Myocyte (in vitro differentiated cells): ENCODE measurements at regions not wholly inside any gene's neighbourhood (a gene's known extent, or its start where the extent isn't known, plus 50 kb on each side); places are given as distances from the start of the nearest gene placed in this dataset.
"Not testable (repeated sequence)": the region's sequence is repeated elsewhere in the genome, so short reads cannot be mapped to it uniquely, and the experiment has no call there.

Experiments used
- DNase-seq: peaks from one replicate; pipeline ENCODE4 v3.0.0-alpha.2; 2012; ENCODE audit warnings: low read depth

DNA sequence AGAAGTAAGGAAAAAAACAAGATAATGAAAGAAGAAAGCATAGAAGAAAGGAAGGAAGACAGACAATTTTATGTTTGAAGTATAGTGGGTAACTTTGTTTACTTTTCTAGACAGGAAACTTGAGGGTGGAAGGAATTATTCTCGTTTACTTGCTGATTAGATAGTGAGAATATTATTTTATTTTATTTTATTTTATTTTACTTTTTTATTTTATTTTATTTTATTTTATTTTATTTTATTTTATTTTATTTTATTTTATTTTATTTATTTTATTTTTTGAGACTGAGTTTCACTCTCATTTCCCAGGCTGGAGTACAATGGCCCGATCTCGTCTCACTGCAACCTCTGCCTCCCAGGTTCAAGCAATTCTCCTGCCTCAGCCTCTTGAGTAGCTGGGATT, 623.1 kb upstream of the COX7C start:
- not testable (repeated sequence) for DNase-seq

DNA sequence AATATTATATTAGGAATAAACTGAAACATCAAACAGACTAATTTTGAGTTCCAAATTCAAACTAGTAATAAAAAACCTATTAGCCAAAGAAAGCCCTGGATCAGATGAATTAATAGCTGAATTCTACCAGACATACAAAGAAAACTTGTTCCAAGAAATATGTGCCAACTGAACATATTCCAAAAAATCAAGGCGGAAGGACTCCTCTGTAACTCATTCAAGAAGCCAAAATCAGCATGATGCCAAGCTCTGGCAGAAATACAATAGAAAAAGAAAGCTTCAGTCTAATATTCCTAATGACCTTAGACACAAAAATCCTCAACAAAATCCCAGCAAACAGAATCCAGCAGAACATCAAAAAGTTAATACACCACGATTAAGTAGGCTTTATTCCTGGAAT, 619.1 kb upstream of the COX7C start:
- no peak for DNase-seq

DNA sequence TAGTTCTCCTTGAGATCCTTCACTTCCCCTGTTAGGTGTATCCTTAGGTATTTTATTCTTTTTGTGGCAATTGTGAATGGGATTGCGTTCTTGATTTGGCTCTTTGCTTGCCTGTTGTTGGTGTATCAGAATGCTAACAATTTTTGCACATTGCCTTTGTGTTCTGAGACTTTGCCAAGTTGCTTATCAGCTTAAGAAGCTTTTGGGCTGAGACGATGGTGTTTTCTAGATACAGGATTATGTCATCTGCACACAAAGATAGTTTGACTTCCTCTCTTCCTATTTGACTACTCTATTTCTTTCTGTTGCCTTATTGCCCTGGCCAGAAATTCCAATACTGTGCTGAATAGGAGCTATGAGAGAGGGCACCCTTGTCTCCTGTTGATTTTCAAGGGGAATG, 609.4 kb upstream of the COX7C start:
- no peak for DNase-seq

DNA sequence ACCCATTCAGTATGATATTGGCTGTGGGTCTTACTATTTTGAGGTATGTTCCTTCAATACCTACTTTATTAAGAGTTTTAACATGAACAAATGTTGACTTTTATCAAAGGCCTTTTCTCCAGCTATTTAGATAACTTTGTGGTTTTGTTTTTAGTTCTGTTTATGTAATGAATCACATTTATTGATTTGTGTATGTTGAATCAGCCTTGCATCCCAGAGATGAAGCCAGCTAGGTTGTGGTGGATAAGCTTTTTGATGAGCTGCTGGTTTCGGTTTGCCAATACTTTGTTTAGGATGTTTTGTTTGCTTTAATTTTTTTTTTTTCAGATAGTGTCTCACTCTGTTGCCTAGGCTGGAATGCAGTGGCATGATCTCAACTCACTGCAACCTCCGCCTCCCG, 609.0 kb upstream of the COX7C start:
- no peak for DNase-seq

DNA sequence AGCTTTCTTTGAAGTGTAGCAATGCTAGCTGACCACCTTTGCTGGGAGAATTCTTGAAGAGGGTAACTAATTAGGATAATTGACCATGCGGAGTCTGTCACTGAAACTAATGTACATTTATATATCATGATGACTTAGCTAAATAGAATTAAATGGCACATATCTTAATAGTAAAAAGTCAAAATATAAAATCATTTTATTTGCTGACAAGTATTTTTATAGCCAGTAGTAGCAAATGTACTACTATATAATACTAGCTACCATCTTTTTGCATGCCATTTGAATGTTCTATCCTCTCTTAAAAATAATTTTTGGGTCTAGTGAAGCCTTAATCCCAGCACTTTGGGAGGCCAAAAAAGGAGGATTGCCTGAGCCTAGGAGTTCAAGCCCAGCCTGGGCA, 605.8 kb upstream of the COX7C start:
- DNase-seq = no peak

DNA sequence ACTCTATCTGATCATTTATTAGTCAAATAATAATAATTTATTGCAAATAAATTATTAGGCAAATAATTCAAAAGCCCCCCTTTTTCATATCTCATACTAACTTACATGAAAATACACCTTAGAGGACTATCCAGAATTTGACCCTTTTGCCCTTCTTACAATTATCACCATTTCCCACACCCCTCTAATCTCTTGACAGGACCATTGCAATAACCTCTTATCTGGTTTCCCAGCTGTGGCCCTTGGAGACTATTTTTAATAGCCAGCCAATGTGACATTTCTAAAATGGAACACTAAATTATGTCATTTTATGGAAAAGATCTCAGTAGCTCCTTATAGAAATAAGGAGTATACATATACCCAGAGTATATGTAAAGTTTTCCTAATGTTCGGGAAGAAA, 588.4 kb upstream of the COX7C start:
- DNase-seq = no peak

DNA sequence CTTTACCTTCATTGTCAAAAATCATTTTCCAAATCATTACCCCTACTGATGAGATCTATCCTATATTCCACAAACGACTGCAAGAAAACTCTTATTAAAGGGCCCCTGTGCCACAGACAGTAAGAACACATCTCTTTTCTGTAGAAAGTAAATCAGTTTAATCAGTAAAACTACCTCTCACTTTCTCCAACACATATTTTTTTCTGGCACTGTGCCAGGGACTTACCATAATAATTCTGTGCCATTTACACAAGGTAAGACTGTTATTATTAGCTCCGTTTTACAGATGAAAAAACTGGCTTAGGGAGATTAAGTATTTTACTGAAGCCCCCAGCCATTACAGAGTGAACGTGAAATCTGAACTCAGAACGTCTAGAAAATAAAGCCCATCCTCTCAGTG, 587.0 kb upstream of the COX7C start:
- no peak for DNase-seq

DNA sequence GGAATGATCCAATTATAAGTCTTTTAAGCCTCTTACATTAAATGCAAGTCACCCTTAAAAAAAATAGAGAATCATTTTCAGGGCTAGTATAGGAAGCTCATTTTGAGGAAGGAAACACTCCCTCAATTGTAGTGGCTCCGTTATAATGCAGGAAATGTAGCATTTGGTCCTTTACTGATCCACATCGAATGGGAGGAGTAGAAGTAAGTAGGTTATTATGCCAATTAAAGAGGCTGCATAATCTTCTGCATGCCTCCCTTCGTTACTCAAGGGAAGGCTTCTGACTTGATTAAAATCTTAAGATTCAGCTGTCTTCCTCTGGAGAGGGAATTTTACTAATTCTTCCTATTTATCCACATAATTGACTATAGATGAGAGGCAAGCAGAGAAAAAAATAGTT, 579.2 kb upstream of the COX7C start:
- DNase-seq = no peak

DNA sequence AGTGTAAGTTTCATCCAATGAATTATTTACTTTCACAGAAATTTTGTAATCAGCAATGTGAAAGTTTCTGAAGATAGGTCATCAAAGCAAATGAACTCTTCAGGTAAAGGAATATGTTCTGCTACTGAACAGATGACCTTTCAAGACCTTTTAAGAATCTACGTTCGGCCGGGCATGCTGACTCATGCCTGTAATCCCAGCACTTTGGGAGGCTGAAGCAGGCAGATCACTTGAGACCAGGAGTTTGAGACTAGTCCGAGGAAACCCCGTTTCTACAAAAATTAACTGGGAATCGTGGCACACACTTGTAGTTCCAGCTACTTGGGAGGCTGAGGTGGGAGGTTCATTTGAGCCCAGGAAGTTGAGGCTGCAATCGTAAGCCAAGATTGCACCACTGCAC, 578.4 kb upstream of the COX7C start:
- DNase-seq = no peak

DNA sequence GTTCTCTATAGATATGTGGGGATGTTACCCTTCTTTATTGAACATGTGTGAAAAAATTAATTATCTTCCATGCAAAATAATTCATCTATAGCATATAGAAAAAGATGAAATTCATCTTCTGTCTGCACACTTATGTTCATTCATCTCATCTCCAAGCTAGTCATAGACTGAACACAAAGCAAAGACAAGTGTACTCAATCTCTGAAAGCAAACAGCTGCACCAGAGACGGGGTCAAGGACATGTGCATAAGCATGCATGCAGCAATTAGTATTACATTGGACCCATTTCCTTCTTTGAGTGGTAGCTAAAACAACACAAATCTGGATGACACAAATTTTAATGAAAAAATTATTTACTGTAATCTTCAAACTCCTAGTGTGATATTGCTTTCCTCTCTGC, 547.0 kb upstream of the COX7C start:
- no peak for DNase-seq

DNA sequence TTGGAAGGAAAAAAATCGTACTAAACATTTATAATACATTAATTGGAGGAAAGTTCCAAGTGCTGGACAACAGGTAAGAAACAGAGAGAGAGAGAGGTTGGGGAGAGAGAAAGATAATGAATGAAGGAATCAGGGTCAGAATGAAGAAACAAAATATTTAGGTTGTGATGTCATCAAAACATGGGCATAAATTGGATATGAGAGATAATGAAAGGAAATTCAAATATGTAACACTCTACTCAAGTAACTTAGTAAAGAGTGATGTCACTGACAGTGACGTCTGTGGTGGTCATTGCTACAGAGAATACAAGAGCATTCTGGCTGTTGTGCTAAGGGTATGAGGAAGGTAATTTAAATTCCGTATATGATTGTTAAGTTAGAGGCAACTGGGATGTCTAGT, 543.4 kb upstream of the COX7C start:
- no peak for DNase-seq

DNA sequence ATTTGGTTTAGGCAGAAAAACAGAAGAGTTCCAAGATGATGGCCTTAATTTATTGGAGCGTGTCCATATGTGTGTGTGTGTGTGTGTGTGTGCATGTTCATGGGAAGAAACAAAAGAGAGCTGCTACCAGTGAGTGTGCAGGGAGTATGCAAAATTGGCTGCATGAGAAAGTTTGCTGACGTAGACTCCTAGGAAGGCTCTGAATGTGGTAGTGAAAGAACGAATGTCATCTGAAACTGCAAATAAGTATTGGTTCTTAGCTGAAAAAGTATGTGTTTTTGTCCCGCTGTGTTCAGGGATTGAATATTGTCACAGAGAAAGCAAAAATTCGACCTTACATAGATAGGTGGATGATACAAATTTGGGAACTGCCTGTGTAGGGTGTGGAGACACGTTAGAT, 542.6 kb upstream of the COX7C start:
- no peak for DNase-seq

DNA sequence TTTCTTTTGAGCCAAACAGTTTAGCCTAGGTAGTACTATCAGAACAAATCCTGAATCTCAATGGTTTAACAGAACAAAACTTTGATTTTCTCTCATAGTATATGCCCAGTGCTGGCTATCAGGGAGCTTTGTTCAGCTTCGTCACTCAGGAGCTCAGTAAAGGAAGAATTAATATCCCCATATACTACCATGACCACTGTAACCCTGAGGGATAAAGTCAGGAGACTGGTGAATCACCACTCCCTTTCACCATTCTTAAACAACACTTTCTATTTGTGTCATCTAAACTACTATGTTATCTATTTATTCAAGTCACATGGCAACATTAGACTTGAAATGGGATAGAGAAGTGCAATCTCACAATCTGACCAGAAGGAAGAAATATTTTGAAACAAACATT, 522.6 kb upstream of the COX7C start:
- no peak for DNase-seq

DNA sequence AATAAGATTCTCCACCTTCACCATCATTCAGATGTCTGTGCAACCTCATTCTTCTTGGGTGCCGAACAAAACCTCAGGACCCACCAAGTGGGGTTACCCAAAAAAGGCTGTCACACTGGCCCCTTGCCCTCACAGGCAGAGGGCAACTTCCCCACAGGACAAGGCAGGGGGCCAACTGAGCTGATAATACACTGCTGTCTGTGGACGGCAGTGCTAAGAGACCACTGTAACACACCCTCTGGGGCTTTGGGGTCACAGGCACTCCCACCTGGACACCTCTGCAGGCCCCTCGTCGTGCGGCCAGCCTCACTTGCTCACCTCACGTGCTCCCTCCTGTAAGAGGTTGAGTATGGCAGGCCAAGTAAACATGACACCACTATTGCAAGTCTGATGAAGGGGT, 515.8 kb upstream of the COX7C start:
- DNase-seq = no peak

DNA sequence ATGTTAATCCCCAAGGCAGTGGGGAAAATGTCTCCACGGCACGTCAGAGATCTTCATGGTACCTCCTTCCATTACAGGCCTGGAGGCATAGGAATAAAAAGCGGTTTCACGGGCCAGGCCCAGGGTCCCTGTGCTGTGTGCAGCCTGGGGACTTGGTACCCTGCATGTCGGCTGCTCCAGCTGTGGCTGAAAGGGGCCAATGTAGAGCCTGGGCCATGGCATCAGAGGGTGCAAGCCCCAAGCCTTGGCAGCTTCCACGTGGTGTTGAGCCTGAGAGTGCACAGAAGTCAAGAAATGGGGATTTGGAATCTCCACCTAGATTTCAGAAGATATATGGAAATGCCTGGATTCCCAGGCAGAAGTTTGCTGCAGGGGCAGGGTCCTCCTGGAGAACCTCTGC, 508.9 kb upstream of the COX7C start:
- DNase-seq = no peak

DNA sequence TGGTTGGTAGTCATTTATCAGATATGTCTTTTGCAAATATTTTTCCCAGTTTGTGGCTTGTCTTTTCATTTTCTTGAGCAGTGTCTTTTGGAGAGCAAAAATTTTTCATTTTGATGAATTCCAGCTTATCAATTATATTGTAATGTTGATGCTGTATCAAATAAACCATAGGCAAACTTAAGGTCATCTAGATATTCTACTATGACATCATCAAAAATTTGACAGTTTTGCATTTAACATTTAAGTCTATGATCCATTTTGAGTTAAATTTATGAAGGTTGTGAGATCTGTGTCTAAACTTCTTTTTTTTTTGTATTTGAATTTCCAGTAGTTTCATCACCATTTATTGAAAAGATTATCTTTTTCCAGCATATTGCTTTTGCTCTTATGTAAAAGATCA, 505.5 kb upstream of the COX7C start:
- no peak for DNase-seq

DNA sequence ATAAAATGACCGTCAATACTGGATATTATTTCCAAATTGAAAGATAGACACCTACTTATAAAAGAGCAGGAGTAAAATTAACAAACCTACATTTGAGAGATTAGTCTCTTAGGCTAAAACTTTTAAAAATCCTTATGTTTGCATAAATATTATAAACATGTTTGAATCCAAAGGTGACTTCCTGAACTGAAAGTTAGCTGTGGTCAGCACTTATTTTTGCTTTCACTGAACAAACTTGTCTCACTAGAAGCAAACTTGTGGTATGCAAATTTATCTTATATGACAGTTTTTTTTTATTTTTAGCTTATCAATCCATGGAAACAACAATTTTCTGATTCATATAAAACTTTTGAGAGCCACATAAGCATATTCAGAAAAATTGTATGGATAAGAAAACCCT, 502.6 kb upstream of the COX7C start:
- DNase-seq = no peak

DNA sequence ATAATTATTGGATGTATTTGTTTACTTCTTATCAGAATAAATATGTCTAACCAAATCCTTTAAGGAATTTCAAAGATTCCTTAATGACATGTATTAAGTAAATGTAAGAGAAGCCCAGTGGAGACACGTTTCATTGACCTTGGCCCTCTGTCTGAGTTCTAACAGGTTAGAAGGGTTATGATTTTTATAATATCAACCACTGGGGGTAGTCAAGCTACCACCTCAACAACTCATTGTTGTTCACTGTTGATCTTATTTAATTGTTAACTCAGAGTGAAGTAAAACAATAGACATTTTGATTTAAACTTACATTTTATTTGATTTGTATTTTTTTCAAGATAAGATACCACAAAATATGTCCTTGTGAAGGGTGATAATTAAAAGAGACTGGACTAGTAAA, 499.2 kb upstream of the COX7C start:
- no peak for DNase-seq

DNA sequence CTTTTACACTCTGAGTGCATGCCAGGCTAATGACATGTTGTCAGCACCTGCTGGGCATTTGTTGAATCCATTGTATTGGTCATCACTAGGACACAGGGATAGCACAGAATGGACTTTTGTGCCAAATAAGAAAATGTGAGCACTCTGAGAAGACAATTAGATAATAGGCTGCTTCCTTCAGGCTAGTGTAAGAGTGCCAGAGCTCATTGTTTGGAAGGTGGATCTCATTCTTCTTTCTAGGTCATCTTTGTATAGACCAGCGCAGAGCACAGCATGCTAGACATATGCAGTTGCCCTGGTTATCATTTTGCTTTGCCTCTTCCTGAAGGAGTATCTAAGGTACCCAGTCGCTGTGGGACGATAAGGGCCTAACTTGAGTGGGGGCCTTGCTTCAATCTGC, 493.4 kb upstream of the COX7C start:
- DNase-seq = peak; percentile 2

DNA sequence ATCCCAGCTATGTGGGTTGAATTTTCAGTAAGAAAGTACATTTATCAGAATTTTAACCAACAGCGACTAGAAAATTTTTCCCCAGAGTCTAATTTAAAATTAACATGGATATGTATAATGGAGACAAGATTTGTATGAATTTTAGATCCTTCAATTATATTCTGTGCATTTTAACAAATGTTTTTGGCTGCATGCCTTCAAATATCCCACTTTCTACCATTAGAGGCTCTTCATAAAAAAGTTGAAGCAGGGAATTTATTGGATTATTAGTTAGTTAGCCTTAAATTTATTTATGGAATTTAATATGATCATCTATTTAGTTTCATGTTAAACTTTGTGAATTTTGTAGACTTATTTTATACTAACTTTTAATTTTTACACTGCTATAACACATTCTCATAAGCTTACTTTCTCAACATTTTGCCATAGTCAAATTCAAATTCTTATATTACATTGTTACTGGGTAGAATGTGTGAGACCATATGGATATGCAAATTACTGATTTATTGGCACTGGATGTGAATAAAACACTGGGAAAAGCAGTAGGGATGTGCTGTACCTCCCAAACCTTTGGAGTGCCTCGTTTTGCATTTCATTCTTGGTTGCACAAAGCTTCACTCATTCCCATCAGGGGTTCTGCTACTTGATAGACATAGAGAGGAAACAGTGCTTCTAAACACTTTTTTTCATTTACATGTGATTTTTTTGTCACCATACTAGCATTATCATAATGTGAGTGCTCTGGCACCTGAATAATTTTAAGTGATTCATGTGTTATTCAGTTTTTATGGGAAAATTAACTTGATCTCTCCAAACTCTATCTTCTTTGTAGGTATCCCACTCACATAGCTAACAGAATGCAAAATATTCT, 491.8 kb upstream of the COX7C start:
- DNase-seq = no peak

DNA sequence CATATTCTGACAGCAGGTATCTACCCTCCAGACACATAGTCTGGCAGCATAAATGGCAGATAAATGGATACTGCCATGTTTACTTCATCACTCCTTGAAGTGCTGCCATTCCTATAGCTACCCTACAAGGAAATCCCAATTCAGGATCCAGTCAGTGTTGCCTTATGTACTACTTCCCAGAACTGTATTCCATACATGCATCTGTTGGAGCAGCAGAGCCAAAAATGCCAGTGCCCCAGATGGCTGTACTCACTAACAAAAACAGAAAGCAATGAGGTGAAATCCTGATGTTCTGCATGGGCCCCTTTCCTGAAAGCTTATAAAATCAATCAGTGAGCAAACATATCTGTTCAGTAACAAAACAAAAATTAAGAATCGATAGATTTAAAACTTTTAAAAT, 490.0 kb upstream of the COX7C start:
- DNase-seq = no peak

DNA sequence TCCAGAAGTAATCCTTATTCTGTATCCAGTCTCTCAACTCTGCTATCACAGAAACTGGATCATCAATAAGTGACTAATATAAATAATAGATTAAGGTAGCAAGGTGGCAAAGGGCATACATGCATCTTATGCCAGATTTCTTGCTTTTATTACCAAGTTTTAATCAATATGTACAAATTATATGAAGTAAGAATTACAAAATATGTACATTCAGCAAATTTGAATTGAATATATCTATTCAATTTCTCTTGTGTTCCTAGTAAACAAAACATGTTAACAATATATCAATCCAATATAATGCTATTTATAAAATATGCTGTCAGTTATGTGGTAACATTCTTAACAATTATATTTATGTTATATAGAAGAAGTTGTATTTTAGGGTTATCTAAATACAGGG, 488.7 kb upstream of the COX7C start:
- DNase-seq = no peak

DNA sequence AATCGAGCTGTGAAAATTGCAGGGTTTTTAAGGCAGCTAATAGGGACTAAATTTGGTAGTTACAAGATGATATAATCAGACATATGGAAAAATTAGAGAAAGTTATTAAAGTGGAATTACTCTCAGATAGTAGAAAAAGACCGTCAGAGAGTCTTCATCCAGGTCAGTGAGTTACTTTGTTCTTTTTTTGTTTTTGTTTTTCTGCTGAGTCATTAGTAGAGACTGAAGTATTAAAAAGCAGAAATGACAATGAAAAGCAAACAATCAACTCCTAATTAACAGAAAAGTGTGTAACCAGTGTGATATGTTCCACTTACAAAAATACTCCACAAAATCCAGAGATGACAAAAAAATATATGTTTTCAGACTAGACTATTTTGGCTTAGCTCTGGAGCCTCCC, 480.4 kb upstream of the COX7C start:
- no peak for DNase-seq

DNA sequence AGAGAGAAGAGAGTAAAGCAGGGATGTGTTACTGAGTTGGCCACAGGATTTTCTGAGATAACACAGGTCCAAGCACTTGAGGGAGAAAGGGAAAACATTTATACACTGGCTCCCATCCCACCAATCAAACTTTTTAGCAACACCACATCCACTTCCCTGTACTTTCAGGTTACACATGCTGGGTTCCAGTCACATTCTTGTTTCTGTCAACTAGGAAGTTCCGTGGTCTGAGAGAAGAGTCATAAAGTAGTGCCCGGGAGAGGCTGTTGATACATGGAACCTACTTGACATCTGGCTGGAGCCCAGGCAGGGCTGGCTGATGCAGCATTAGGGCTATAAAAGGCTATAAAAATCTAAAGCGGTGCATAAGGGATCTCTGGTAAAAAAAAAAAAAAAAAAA, 473.9 kb upstream of the COX7C start:
- no peak for DNase-seq
